T-helper 1 cell treated with Interleukin-12 subunit alpha and Interleukin-12 subunit beta and Interleukin-4 antibody, amounts not matched to agents 30 ng/mL and 1 ng/mL, for 36 hours (primary cell): ENCODE measurements at regions not wholly inside any gene's neighbourhood (a gene's known extent, or its start where the extent isn't known, plus 50 kb on each side); places are given as distances from the start of the nearest gene placed in this dataset.

ENCODE experiments used
- intact Hi-C: fragments of 100-400 bp; cut with micrococcal nuclease; formaldehyde crosslinking; loops from one replicate; pipeline ENCODE4 v1.15.1; 2024

GRCh38 chr5:3197304-3198073, 398.1 kb upstream of the IRX1 start:
- intact Hi-C loops = no loop called here

GRCh38 chr5:3195994-3196393, 399.6 kb upstream of the IRX1 start:
- intact Hi-C loops = no loop called here

- intact Hi-C loops = no loop called here
These were observed 400.9 kb upstream of the IRX1 start for GRCh38 chr5:3194684-3195083.

GRCh38 chr5:3194271-3194670, 401.4 kb upstream of the IRX1 start:
- intact Hi-C loops = no loop called here

- intact Hi-C loops = no loop called here
These were observed 404.0 kb upstream of the IRX1 start for GRCh38 chr5:3191585-3191984.

GRCh38 chr5:3190930-3191329, 404.7 kb upstream of the IRX1 start:
- intact Hi-C loops = no loop called here

GRCh38 chr5:3190433-3190832, 405.2 kb upstream of the IRX1 start:
- intact Hi-C loops = no loop called here

GRCh38 chr5:3187771-3188425, 407.7 kb upstream of the IRX1 start:
- intact Hi-C loops = no loop called here

GRCh38 chr5:3186736-3187405, 408.8 kb upstream of the IRX1 start:
- intact Hi-C loops = no loop called here

GRCh38 chr5:3186156-3186555, 409.5 kb upstream of the IRX1 start:
- intact Hi-C loops = no loop called here

- intact Hi-C loops = no loop called here
These were observed 410.1 kb upstream of the IRX1 start for GRCh38 chr5:3185488-3185887.

- intact Hi-C loops = no loop called here
These were observed 413.3 kb upstream of the IRX1 start for GRCh38 chr5:3182133-3182876.

- intact Hi-C loops = no loop called here
These were observed 414.0 kb upstream of the IRX1 start for GRCh38 chr5:3181671-3182070.

- intact Hi-C loops = no loop called here
These were observed 415.0 kb upstream of the IRX1 start for GRCh38 chr5:3180636-3181035.

- intact Hi-C loops = no loop called here
These were observed 416.4 kb upstream of the IRX1 start for GRCh38 chr5:3179220-3179619.

- intact Hi-C loops = no loop called here
These were observed 418.3 kb upstream of the IRX1 start for GRCh38 chr5:3177338-3177737.

- intact Hi-C loops = no loop called here
These were observed 420.2 kb upstream of the IRX1 start for GRCh38 chr5:3175416-3175815.

- intact Hi-C loops = no loop called here
These were observed 416.0 kb upstream of the IRX2 start for GRCh38 chr5:3167473-3167872.

GRCh38 chr5:3163626-3164025, 412.1 kb upstream of the IRX2 start:
- intact Hi-C loops = no loop called here

- intact Hi-C loops = no loop called here
These were observed 410.2 kb upstream of the IRX2 start for GRCh38 chr5:3161672-3162071.

- intact Hi-C loops = no loop called here
These were observed 405.7 kb upstream of the IRX2 start for GRCh38 chr5:3157214-3157613.

- intact Hi-C loops = no loop called here
These were observed 404.2 kb upstream of the IRX2 start for GRCh38 chr5:3155717-3156116.
